SK-N-MC (cell line): ENCODE measurements at regions not wholly inside any gene's neighbourhood (a gene's known extent, or its start where the extent isn't known, plus 50 kb on each side); places are given as distances from the start of the nearest gene placed in this dataset.
"Not testable (repeated sequence)": the region's sequence is repeated elsewhere in the genome, so short reads cannot be mapped to it uniquely, and the experiment has no call there.

ENCODE experiments used
- EZH2 ChIP-seq: fragments of 200-600 bp; sonication (generic); IDR thresholded peaks from one replicate; pipeline ENCODE4 v1.6.1; 2017; ENCODE audit warnings: antibody characterized with exemption
- FOXP2 ChIP-seq: optimal IDR thresholded peaks from 2 replicates; pipeline ENCODE3; 2011; ENCODE audit warnings: mild to moderate bottlenecking, moderate library complexity; ENCODE audit not compliant: insufficient read depth; ENCODE audit errors: extremely low read length, control extremely low read depth
- POLR2AphosphoS5 ChIP-seq: IDR thresholded peaks from 2 replicates; pipeline ENCODE4 v1.6.1; 2012; ENCODE audit warnings: mild to moderate bottlenecking, low read depth, low read length, borderline replicate concordance

- TF ChIP-seq FOXP2, EZH2, POLR2AphosphoS5: not testable (repeated sequence)
Observed at GRCh38 chr3:74985028-74985904, 370.8 kb upstream of the CNTN3 start.
